Cardiac septum (tissue), 1 donor: ENCODE measurements at regions not wholly inside any gene's neighbourhood (a gene's known extent, or its start where the extent isn't known, plus 50 kb on each side); places are given as distances from the start of the nearest gene placed in this dataset.
A peak's percentile ranks its signal among the peaks of the same experiment; 100 is the strongest.

Experiments
- DNase-seq: peaks from one replicate; pipeline ENCODE4 v3.0.0-alpha.2; 2020; ENCODE audit warnings: low spot score
- intact Hi-C: fragments of 100-400 bp; cut with DNase I; formaldehyde crosslinking; loops from one replicate; pipeline ENCODE4 v1.14.0; 2022
- donor health status: DM: no; HTN: no; CAD: no.

DNA sequence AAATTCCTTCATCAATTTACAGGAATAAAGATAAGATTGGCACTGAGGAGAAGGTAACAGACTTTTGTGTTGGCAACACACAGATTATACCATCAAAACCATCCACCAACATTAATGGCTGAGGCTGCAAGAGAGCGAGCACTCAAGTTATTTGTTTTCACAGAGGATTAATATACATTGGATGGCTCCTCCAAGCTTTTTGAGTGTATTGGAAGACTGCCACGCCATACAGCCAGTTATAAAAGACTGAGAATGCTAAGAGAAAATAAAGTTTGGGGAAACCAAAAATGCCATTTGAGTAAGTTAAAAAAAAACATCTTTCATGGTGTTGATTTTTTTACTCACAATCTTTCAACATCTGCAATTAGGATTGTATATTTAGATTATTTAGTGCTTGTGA lies 973.8 kb upstream of the SLC35B3 start:
- intact Hi-C loops, result no loop called here
- DNase-seq, result no peak

DNA sequence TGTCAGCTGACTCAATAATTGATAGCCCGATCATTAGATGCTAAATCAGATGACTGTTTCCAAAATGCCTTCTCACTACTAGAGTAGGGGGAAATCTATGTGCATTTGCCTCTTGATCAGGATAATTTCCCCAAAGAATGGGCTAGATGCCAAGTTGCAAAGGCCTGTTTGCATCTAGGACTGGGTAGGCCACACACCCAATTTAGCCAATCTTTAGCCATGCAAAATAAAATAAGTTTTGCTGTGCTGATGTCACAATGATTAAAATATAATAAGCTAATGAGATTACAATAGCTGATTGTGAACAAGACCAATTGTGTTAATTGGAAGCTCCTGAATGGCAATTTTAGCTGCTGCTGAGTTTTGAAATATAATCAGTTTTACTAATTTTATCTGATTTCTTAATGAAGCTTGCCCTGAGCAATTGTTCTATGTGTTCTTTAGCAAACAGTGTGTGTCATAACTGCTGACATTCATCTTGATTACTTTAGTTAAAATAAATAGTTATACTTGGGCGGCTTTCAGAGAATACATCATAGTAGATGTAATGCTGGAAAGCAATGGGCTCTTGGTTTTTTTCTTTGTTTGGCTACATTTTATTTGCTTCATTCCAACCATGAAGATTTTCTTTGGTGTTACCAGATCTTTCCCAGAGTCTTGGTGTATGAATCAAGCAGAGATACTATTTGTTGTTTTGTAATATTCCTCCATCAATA lies 973.2 kb upstream of the SLC35B3 start:
- DNase-seq, result no peak
- intact Hi-C loops, result no loop called here

DNA sequence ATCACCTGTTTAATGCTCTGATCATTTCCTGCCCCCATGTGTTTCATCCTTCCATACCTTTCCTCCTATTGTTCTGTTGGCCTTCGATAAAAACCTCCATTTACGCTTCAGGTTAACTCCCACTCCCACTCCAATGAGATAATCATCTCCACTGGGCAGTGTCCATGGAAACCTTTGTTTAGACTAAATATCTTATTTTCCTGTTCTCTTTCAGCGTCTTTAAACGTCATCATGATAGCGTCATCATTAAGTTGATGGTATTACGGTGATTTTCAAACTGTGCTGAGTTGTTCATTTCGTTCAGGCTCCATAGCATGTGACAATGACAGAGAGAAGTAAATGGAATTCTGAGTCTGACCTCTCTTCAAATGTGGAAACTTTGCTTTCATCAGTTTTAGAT lies 970.5 kb upstream of the SLC35B3 start:
- intact Hi-C loops, result no loop called here
- DNase-seq, result no peak

DNA sequence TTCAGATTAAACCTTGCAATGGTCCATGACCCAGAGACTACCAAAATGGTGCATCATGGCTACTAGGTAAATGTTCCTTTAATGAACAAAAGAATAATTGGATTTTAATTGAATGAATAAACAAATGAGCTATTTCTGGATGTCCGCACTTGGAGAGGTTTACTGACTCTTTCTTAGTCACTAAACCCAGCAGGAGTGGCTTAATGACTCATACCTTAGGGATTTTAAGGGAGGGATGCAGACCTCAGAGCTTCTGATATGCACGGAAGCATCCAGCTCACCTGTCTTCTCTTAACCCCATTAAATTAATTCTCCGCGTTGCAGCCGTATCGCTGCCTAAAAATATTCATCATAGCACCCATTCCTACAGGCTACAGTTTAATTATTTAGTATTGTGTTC lies 970.0 kb upstream of the SLC35B3 start:
- DNase-seq, result no peak
- intact Hi-C loops, result no loop called here

DNA sequence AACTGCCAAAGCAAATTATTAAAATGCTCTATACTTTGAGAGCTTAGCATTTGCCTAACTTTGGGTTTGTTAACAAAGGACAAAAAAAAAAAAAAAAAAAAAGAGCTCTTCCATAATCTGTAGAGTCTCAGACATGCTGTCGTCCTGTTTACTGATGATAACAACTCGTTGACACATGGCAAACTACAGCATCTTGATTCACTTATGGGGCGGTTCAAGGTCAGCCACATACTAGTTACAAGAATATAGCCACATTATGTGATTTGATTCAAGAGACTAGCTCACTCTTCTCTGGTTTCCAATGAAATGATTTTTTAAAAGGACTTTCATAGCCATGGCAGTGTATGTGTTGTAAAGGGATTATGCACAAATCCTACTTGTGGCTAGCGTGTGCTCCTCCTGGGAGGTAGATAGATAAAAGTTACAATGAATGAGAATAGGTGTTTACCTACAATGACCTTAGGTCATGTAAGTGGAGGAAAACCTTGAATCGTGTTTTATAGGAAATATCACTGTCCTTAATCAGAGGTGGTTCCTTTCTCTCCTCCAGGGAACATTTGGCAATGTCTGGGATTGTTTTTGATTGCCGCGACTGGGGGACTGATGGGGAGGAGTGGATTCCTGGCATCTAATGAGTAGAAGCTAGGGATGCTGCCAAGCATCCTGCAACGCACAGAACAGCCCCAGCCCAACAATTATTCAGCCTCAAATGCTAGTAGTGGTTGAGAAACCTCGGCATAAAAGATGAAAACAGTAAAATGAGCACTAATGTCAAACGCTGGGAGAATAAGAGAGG lies 969.2 kb upstream of the SLC35B3 start:
- DNase-seq, result no peak
- intact Hi-C loops, result no loop called here

DNA sequence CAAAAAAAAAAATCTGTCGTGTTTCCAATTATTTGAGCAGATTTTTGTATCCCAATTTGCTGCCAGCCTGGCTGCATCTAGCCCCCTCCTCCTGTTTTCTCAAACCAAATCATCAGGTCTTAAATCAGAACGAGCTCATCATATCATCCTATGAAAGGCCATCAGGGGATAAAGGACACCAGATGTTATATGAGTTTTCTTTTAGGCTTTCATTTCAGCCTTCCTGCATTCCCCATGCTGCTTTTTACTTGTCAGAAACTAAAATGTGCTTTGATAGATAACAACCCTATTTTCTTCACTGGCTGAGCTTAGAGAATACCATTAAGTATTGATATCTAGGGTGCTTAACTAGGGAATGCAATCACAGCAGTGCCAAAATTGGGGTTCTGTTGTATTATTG lies 968.4 kb upstream of the SLC35B3 start:
- no peak for DNase-seq
- intact Hi-C loops, result no loop called here

DNA sequence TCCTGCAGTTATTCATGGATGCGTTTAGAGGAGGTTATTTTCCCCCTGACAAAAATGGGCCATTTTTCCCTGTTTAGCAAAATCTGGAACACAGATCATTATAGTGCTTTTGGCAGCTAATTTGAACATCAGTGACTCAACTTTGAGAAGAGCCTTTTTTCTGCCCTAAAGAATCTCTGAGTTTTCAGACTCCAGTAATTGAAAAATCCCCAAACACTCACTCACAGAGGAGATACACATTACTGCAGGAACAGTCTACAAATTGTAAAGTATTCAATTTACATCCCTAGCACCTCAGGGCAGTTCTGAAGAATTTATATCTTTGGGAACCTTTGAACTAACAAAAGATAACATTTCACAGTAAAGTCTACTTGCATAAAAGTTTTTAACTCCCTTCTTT lies 966.6 kb upstream of the SLC35B3 start:
- intact Hi-C loops, result no loop called here
- no peak for DNase-seq

DNA sequence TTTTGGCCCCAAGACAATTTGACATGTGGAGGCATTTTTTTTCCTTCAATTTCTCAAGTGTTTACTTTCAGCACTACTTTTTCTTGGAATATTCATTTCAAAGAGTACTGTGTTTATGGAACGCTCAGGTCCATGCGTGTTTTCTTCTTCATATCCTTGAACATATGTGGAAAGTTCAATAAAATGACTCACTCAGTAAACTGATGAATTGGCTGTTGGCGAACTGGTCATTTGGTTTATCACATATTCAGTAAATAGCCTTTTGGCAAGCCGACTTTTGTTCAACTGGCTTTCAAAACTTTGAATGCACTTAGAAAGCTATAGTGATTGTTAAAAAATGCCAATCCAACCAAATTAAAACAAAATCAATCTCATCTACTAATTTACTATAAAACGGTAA lies 964.6 kb upstream of the SLC35B3 start:
- intact Hi-C loops, result no loop called here
- no peak for DNase-seq

DNA sequence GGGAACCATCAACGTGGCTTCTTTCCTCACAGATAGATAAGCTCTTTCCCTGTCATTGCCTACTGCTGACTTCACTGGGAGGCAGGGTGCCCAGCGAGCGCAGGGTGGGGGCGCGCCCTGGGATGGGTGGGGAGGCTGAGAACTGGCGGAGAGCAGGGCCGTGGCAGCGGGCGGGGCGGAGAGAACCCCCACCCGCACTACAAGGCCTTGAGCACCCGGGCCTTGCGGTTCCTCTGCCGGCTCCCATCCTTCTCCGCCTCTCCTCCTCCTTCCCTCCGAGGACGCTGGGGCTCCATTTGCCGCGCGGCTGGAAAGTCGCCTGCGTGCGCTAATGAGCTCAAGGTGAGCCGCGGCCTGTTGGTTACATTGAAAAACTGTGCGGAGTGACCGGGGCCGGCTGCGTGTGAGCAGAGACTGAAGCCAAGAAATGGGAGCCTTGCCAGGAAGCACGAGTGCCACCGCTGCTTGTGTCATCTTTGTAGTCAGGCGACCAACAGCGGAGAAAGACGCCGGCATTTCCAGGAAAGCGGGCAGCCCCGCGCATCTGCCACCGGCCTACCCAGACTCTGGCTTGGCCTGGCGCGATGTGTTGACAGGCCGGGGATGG lies 963.5 kb upstream of the SLC35B3 start:
- intact Hi-C loops, result no loop called here
- no peak for DNase-seq

DNA sequence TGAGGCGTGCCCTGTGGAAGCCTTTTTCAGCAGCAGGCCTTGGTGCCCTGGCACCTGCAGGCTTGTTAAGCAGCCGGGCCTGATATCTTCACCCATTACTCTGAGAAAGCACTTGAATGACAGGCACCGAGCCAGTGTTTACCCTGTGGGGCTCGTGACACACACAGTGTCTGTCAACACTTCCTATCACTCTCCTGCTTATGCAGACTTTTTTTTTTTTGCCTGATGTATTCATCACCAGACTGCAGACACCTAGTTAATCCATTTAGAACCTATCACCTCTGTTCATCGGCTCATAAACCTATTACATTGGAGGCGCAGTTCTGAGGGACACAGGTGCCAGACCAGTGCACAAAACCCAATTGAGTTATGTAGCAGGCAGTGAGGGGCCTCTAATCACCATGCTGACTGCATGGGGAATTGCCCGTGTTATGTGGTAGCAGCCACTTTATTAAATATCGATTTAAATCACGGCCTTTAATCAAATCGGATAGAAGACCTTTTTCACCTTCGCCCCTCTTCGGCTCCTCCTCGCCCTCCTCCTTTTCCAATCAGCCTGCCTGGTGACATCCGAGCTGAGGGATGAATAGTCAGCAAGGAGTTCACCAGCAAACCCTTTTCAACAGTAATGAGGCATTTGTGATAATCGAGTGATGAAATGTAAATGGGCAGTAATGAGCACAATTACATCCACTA lies 962.9 kb upstream of the SLC35B3 start:
- intact Hi-C loops, result no loop called here
- DNase-seq, result peak; percentile 80

DNA sequence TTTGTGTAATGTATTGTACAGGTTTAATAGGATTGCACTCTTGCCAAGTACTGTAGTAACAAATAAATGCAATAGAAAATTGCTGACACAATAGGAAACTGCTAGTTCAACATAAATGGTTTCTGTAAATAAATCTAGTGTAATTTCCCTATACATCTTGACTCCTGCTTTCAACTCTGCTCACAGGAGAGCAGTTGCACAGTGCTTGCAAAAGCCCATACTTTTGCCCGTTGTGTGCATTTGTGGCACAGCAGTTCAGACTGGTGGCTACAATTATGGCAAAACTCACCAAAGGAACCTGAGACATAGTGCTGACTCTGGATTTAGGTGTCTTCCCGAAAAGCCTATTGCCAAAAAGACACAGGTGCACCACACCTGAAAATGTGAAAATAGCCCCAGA lies 953.3 kb upstream of the SLC35B3 start:
- DNase-seq, result no peak
- intact Hi-C loops, result no loop called here

DNA sequence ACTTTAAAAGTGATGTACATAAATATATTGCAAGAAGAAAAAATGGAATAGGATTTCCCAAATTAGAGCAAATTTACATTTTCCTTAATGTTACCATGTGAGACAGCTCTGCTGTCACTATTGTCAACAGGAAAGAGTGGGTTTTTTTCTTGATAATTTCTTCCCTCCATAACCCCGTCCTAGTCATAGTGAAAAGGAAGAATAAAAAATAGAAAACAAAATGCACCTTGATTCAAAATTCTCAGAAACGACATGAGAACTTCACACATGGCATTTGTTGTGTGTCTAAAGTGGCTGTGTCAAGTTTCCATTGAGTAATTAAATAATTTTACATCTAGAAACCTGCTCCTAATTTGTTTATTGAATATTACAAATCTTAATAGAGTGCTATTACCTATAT lies 945.2 kb upstream of the SLC35B3 start:
- intact Hi-C loops, result no loop called here
- no peak for DNase-seq

DNA sequence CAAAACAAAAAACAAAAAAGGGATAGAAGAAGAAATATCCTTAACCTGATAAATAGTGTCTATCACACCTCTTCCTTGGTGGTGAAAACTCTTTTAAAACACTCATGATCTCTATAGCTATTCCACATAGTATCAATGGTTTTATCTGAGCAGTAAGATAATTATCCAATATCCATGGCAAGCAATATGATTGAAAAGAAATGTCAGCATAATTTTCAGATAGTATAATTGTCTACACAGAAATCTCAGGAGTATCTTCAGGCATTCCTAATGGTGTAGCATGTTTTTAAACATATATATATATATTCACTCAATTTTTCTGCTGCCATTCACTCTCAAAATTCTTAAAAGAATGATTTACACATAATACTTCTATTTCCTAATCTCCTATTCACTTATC lies 938.0 kb upstream of the SLC35B3 start:
- no peak for DNase-seq
- intact Hi-C loops, result no loop called here

DNA sequence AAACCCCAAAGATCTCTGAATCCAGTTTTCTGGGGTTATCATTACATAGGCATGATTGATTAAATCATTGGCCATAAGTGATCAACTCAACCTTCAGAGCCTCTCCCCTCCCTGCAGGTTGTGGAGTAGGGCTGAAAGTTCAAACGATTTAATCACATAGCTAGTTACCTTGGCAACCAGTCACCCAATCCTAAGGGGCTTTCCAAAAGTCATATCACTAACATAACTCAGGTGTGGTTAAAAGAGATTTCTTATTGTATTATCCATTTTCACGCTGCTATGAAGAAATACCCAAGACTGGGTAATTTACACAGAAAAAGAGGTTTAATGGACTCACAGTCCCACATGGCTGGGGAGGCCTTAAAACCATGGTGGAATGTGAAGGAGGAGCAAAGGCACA lies 935.1 kb upstream of the SLC35B3 start:
- no peak for DNase-seq

DNA sequence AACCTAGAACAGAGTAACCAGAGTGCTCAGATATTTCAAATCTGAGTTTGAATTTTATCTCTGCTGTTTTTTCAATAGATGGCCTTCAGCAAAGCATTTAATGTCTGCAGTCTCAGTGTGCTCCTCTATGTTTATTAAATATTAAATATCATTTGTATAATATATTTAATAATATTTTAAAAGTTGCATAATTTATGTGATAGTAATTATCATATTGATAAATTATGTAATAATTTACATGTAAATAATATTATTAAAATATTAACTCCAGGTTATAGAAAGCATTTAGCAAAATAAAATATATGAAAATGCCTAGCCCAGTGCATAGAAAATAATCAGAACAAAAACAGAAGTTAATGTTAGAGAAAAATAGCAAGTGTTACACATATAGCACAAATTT lies 930.0 kb upstream of the SLC35B3 start:
- intact Hi-C loops, result no loop called here
- no peak for DNase-seq

More for the DNA sequence above, 935.1 kb upstream of the SLC35B3 start:
- intact Hi-C loops, result no loop called here

DNA sequence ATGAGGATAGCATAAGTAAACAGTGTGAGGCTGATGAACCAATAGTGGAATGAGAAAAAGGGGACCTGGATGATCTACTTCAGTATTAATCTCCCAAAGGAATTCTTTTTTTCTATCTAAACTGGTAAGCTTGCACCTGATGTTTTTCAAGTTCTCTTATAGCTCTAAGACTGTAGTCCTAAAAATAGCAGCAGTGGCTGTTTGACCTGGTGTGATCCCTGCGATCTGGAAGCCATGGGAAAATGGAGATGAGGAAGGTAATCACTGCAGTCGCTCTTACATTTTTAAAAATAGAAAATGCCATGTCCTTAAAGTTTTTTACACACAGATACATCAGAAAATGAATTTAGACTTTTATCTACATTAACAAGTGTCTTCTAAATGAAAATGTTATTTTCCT lies 926.4 kb upstream of the SLC35B3 start:
- DNase-seq, result no peak
- intact Hi-C loops, result no loop called here

DNA sequence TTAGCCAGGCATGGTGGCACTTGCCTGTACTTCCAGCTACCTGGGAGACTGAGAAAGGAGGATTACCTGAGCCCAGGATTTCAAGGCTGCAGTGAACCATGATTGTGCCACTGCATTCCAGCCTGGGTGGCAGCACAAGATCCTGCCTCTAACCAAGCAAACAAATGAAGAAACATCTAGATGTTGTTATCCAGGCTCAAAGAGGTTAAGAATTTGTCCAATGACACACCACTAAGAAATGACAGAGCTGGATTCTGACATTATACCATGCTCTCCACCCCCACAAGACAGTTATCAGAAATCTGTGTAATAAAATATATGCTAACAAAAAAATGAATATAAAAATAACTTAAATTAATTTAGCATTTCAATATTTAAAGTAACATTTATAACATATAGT lies 925.5 kb upstream of the SLC35B3 start:
- intact Hi-C loops, result no loop called here
- no peak for DNase-seq

DNA sequence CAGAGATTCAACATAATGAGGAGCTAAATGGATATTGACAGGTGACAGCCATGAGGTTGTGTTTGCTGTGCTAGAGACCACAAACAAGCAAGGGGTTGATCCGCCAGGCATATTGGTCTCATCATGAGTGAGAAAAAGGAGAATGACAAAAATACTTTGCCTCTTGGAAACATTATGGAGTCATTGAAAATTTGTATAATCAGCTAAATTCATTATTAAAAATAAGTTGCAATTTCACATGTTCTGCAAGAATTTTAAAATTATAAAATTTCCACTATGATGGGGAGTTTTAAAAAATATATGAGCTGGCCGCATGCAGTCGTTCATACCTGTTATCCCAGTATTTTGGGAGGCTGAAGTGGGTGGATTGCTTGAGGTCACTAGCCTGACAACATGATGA lies 912.3 kb upstream of the SLC35B3 start:
- intact Hi-C loops, result no loop called here

DNA sequence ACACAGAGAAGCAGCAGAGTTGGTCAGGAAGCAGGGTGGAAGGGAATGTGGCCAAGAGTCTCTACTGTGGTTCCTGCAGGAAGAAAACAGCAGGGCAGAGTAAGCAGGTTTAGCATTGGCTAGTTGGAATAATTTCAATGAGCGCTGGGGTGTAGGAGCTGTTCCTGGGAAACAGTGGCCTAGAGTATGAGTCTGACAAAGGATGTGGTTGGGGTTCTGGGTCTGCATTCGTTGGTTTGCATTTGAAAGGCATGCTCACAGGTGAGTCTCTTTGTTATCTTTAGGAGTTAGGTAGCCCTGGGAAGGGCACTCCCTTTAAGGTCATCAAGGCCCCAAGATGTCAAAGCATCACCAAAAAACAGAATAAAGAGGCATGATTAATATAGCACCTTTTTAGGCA lies 911.6 kb upstream of the SLC35B3 start:
- no peak for DNase-seq
- intact Hi-C loops, result no loop called here

More for the DNA sequence above, 912.3 kb upstream of the SLC35B3 start:
- no peak for DNase-seq

DNA sequence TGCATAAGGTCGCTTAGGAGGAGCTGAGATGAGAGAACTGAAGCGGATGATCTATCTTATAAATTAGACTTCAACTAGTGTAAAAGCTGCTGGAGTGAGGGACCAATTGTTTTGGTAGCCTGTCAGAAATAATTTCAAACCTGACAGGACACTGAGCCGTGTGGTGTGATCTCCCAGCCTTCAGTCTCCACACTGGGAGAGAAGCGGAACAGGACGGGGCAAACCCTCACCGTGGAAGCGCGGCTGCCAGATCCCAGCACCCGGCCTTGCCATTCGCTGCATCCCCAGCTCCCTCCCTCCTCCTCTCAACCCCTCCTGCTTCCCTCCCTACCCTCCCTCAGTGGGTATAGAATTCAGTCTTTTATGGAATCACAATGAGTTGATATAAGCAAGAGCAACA lies 900.1 kb upstream of the SLC35B3 start:
- intact Hi-C loops, result no loop called here
- no peak for DNase-seq
